ENCODE measurements at regions not wholly inside any gene's neighbourhood (a gene's known extent, or its start where the extent isn't known, plus 50 kb on each side); places are given as distances from the start of the nearest gene placed in this dataset.

- H3K9me2 ChIP-seq (replicated peaks; ENCODE audit: insufficient read depth, low read length) = no peaks in the 10 kb centered on the region
- no peaks in the 10 kb centered on the region for H3K27me3 ChIP-seq (replicated peaks; ENCODE audit: insufficient read depth, low read length)
- H3K79me2 ChIP-seq (ENCODE audit: low read length) = no peaks in the 10 kb centered on the region
- no peaks in the 10 kb centered on the region for H3K4me1 ChIP-seq (ENCODE audit: low read length)
- H4K20me1 ChIP-seq (ENCODE audit: insufficient read depth, low read length) = no peaks in the 10 kb centered on the region
- H2AFZ ChIP-seq (ENCODE audit: low read length) = no peak overlapping the region
- no peaks in the 10 kb centered on the region for H3K9me3 ChIP-seq (replicated peaks; ENCODE audit: insufficient read depth, low read length)
- H3K4me3 ChIP-seq (ENCODE audit: low read length) = no peak overlapping the region
- no peak for DNase-seq
- H3K4me2 ChIP-seq (ENCODE audit: low read depth, low read length) = no peak overlapping the region
- no peak overlapping the region for H3K27ac ChIP-seq (ENCODE audit: low read length)
- no peak overlapping the region for H3K9ac ChIP-seq (ENCODE audit: low read length)
- H3F3A ChIP-seq (ENCODE audit: insufficient read depth, low read length) = no peaks in the 10 kb centered on the region
- TF ChIP-seq EZH2phosphoT487 (IDR thresholded peaks at IDR 0.05; ENCODE audit: low read length) (no peak), CTCF (IDR thresholded peaks at IDR 0.05; ENCODE audit: low read length) (no peak), EZH2 (optimal IDR thresholded peaks at IDR 0.05; ENCODE audit: low read depth, low read length) (no peak)
- H3K36me3 ChIP-seq (replicated peaks; ENCODE audit: insufficient read depth, low read length) = no peaks in the 10 kb centered on the region
Measured at GRCh38 chr10:90417476-90418210, 440.2 kb downstream of the HTR7 start.

GRCh38 chr10:90418869-90419652 lies 438.8 kb downstream of the HTR7 start:
- Histone ChIP-seq H4K20me1 (ENCODE audit: insufficient read depth, low read length) (no peaks in the 10 kb centered on the region), H3K27ac (ENCODE audit: low read length) (no peak overlapping the region)

GRCh38 chr10:90420637-90421318 lies 437.1 kb downstream of the HTR7 start:
- Histone ChIP-seq H3K79me2 (ENCODE audit: low read length) (no peaks in the 10 kb centered on the region), H3K4me2 (ENCODE audit: low read depth, low read length) (no peak overlapping the region), H3K36me3 (replicated peaks; ENCODE audit: insufficient read depth, low read length) (no peaks in the 10 kb centered on the region), H3K27ac (ENCODE audit: low read length) (no peak overlapping the region), H4K20me1 (ENCODE audit: insufficient read depth, low read length) (no peaks in the 10 kb centered on the region), H3K9ac (ENCODE audit: low read length) (no peak overlapping the region), H3K9me2 (replicated peaks; ENCODE audit: insufficient read depth, low read length) (no peaks in the 10 kb centered on the region), H3F3A (ENCODE audit: insufficient read depth, low read length) (no peaks in the 10 kb centered on the region), H3K4me1 (ENCODE audit: low read length) (no peaks in the 10 kb centered on the region), H2AFZ (ENCODE audit: low read length) (no peak overlapping the region), H3K9me3 (replicated peaks; ENCODE audit: insufficient read depth, low read length) (no peaks in the 10 kb centered on the region), H3K27me3 (replicated peaks; ENCODE audit: insufficient read depth, low read length) (no peaks in the 10 kb centered on the region), H3K4me3 (ENCODE audit: low read length) (no peak overlapping the region)
- TF ChIP-seq EZH2 (optimal IDR thresholded peaks at IDR 0.05; ENCODE audit: low read depth, low read length) (no peak), EZH2phosphoT487 (IDR thresholded peaks at IDR 0.05; ENCODE audit: low read length) (no peak), CTCF (IDR thresholded peaks at IDR 0.05; ENCODE audit: low read length) (no peak)
- DNase-seq = no peak

More at GRCh38 chr10:90418869-90419652, 438.8 kb downstream of the HTR7 start:
- Histone ChIP-seq H3K36me3 (replicated peaks; ENCODE audit: insufficient read depth, low read length) (no peaks in the 10 kb centered on the region), H3K4me1 (ENCODE audit: low read length) (no peaks in the 10 kb centered on the region), H3K9me3 (replicated peaks; ENCODE audit: insufficient read depth, low read length) (no peaks in the 10 kb centered on the region), H3K4me2 (ENCODE audit: low read depth, low read length) (no peak overlapping the region), H3F3A (ENCODE audit: insufficient read depth, low read length) (no peaks in the 10 kb centered on the region), H3K9me2 (replicated peaks; ENCODE audit: insufficient read depth, low read length) (no peaks in the 10 kb centered on the region), H3K79me2 (ENCODE audit: low read length) (no peaks in the 10 kb centered on the region), H3K9ac (ENCODE audit: low read length) (no peak overlapping the region), H2AFZ (ENCODE audit: low read length) (no peak overlapping the region), H3K4me3 (ENCODE audit: low read length) (no peak overlapping the region), H3K27me3 (replicated peaks; ENCODE audit: insufficient read depth, low read length) (no peaks in the 10 kb centered on the region)
- TF ChIP-seq EZH2phosphoT487 (IDR thresholded peaks at IDR 0.05; ENCODE audit: low read length) = no peak
- no peak for TF ChIP-seq EZH2 (optimal IDR thresholded peaks at IDR 0.05; ENCODE audit: low read depth, low read length)
- TF ChIP-seq CTCF (IDR thresholded peaks at IDR 0.05; ENCODE audit: low read length) = no peak
- DNase-seq = no peak

Measured in MM.1S (cell line).